ENCODE measurements at regions not wholly inside any gene's neighbourhood (a gene's known extent, or its start where the extent isn't known, plus 50 kb on each side); places are given as distances from the start of the nearest gene placed in this dataset.

GRCh38 chr12:87127272-87127671 lies 871.1 kb upstream of the MGAT4C start:
- FAIRE-seq (no peak), DNase-seq (ENCODE audit: insufficient read length, low spot score) (no peak)

- no peak for FAIRE-seq
- DNase-seq (ENCODE audit: insufficient read length, low spot score): no peak
Observed at GRCh38 chr12:87121896-87122295, 865.7 kb upstream of the MGAT4C start.

GRCh38 chr12:87120440-87120839 lies 864.2 kb upstream of the MGAT4C start:
- DNase-seq (ENCODE audit: insufficient read length, low spot score) (no peak), FAIRE-seq (no peak)

DNA sequence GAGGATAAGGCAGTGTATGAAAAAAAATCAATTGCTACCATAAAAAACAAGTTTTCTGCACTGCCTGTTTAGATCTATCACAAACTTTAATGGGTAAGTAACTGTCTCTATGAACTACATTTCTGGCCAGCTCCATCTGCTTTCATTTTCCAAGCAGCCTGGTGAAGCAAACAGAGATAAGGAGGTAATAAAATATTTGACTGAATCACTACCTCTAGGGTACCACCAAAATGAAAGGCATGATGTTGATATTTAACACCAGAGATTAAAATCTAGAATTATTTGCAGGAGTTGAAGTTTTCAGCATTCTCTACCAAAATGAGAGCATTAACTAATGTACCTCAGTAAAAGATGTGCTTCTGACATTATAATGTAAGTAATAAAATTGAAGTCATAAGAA lies 863.5 kb upstream of the MGAT4C start:
- FAIRE-seq: no peak
- DNase-seq (ENCODE audit: insufficient read length, low spot score): no peak

GRCh38 chr12:87117526-87117925 lies 861.3 kb upstream of the MGAT4C start:
- DNase-seq (ENCODE audit: insufficient read length, low spot score) (no peak), FAIRE-seq (no peak)

GRCh38 chr12:87116780-87117179 lies 860.6 kb upstream of the MGAT4C start:
- FAIRE-seq (no peak), DNase-seq (ENCODE audit: insufficient read length, low spot score) (no peak)

- FAIRE-seq: peak; percentile 21
- DNase-seq (ENCODE audit: insufficient read length, low spot score): no peak
Observed at GRCh38 chr12:87112571-87113345, 856.6 kb upstream of the MGAT4C start.

DNA sequence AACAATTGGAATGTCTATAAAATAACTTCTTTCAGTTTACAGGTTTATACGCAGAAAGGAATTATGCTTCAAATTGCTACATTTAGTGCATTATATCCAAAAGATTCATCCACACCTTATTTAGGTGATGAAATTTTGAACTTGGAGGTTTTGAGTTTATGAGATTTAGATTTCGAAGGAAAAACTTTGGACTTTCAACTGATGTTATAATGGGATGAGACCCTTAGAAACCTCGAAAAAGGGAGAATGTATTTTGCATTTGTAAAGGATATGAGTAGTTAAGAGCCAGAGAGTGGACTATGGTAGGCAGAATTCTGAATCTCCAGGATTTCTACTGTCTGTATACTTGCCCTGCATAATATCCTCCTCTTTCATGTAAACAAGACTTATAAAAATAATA lies 851.6 kb upstream of the MGAT4C start:
- no peak for FAIRE-seq
- no peak for DNase-seq (ENCODE audit: insufficient read length, low spot score)

GRCh38 chr12:87107270-87107669 lies 851.1 kb upstream of the MGAT4C start:
- no peak for DNase-seq (ENCODE audit: insufficient read length, low spot score)
- no peak for FAIRE-seq

GRCh38 chr12:87096082-87096585 lies 839.9 kb upstream of the MGAT4C start:
- DNase-seq (ENCODE audit: insufficient read length, low spot score) (no peak), FAIRE-seq (no peak)

DNA sequence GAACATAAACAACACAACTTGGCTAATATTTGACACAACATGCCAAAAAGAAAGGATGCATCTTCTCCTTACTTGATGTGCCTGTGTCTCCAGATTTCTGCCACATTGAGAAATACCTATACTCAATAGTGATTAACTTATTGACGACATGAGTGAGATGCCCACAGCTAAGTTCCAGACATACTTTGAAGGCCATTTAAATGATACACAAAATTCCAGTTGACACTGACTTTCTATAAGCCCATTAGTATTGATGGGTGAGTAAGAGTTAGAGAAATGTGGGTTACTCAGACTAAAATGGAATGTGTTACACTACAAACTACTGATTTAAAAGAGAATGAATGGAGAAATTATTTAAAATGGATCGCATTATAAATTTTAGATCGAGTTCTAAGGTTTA lies 838.2 kb upstream of the MGAT4C start:
- FAIRE-seq (no peak), DNase-seq (ENCODE audit: insufficient read length, low spot score) (no peak)

GRCh38 chr12:87092421-87092820 lies 836.2 kb upstream of the MGAT4C start:
- FAIRE-seq: no peak
- no peak for DNase-seq (ENCODE audit: insufficient read length, low spot score)

DNA sequence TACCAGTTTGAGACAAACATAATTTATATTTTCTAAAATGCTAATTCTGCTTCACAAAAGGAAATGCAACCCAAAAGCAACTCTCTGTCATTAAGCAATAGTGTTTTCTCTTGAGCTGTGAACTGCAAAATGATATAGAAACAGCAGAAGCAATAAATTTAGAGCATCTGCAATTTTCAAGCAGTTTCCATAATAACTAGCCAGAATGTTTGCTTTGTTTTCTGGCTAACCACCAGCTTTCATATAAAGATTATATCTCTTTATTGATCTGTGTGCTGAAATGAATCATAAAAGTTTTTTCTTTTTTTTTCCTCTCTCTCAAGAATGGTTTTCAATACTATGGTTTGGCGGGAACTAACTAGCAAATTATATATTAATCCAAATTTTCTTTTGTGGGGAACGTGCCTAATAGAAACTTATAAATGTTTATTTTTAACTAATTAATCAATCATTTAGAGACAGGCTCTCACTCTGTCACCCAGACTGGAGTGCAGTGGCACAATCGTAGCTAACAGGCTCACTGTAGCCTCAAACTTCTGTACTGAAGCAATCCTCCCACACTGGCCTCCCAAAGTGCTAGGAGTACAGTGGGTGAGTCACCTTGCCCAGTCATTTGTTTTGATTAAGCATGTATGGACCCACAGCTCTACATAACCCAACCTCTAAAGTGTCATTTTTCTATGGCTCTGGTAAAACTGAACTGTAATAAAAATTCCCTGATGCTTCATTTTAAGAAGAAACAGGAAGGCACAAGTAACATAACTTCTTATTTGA lies 830.1 kb upstream of the MGAT4C start:
- no peak for DNase-seq (ENCODE audit: insufficient read length, low spot score)
- FAIRE-seq: no peak

- DNase-seq (ENCODE audit: insufficient read length, low spot score) (no peak), FAIRE-seq (no peak)
Observed at GRCh38 chr12:87085286-87085685, 829.1 kb upstream of the MGAT4C start.

DNA sequence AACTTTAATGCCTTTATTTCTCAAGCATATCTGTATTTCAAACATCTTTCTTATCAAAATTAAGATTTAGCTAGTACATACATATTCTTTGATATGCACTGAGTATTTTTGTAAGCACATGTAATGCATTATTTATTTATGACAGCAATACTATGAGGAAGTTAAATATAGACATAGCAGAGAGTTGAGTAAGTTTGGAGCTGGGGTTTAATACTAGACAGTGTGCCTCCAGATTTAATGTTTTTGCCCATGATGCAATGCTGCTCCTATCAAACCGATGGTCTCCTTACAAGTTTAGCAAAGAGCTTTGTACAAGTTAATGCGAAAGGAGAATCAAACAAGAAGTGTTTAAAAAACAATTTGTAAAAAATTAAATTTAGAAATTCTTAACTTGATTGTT lies 826.6 kb upstream of the MGAT4C start:
- FAIRE-seq: no peak
- no peak for DNase-seq (ENCODE audit: insufficient read length, low spot score)

- FAIRE-seq: no peak
- no peak for DNase-seq (ENCODE audit: insufficient read length, low spot score)
Observed at GRCh38 chr12:87074781-87075180, 818.6 kb upstream of the MGAT4C start.

GRCh38 chr12:87066326-87066725 lies 810.1 kb upstream of the MGAT4C start:
- FAIRE-seq (no peak), DNase-seq (ENCODE audit: insufficient read length, low spot score) (no peak)

- no peak for DNase-seq (ENCODE audit: insufficient read length, low spot score)
- no peak for FAIRE-seq
Observed at GRCh38 chr12:87059231-87059630, 803.0 kb upstream of the MGAT4C start.

DNA sequence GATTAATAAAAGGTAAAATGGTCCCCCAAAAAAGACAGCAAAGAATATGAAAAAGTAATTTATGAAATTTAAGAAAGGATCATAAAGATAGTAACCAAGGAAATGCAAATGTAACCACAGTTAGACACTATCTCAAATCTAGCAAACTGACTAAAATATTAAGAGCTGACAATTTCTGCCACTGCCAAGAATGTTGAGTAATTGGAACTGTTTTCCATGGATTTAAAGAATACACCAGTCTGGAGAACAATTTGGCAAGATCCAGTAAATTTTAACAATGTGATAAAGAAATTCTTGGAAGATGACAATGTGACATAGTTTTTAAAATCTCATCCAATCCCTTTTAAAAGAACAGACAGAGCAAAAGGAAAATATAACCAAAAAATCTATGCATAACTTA lies 798.0 kb upstream of the MGAT4C start:
- no peak for FAIRE-seq
- no peak for DNase-seq (ENCODE audit: insufficient read length, low spot score)

DNA sequence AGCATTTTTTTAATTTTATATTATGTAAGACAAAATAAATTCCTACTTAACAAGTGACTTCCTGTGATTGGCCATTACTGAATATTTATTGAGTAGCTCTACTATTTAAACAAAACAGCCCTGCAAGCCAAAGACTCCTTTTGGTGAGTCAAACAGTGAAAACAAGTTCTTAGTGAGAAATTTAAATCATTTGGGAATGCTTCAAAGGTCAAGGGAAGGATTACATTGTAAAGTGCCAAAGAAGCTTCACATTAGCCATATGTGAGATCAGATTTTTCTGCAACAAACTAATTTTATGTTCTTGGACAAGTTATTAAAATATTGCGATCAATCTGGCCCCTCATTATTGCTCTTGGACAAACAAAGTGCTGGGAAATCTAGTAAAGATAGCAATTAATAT lies 795.4 kb upstream of the MGAT4C start:
- FAIRE-seq: no peak

GRCh38 chr12:87047691-87048090 lies 791.5 kb upstream of the MGAT4C start:
- FAIRE-seq: no peak
- DNase-seq (ENCODE audit: insufficient read length, low spot score): no peak

More for the DNA sequence above, 795.4 kb upstream of the MGAT4C start:
- no peak for DNase-seq (ENCODE audit: insufficient read length, low spot score)

DNA sequence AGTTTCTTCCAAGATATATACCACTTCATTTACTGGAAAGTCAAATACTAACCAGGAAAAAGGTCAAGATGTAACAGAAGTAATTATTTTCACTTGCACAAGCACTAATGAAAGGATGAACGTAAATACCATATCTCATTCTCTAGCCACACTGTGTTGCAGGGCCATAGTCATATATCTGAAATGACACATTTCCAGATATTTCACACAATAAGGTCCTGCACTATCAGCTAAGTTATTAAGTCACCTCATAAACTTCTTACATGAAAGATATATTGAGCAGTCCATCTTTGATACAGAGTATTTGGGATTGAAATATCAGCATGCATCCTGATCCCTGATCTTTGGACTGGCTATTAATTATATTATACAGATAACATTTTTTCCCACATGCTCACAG lies 783.3 kb upstream of the MGAT4C start:
- FAIRE-seq: no peak
- no peak for DNase-seq (ENCODE audit: insufficient read length, low spot score)

Data from GM19239 (cell line).